ENCODE measurements at regions not wholly inside any gene's neighbourhood (a gene's known extent, or its start where the extent isn't known, plus 50 kb on each side); places are given as distances from the start of the nearest gene placed in this dataset.
"Not testable (repeated sequence)": the region's sequence is repeated elsewhere in the genome, so short reads cannot be mapped to it uniquely, and the experiment has no call there.

GRCh38 chr5:106656821-106657220 lies 1013.9 kb downstream of the EFNA5 start:
- DNase-seq = no peak

- no peak for DNase-seq
Observed at GRCh38 chr5:106649031-106649430, 1021.7 kb downstream of the EFNA5 start.

- DNase-seq = no peak
Observed at GRCh38 chr5:106648401-106648800, 1022.3 kb downstream of the EFNA5 start.

- DNase-seq = no peak
Observed at GRCh38 chr5:106646106-106646505, 1024.6 kb downstream of the EFNA5 start.

- no peak for DNase-seq
Observed at GRCh38 chr5:106640511-106640910, 1030.2 kb downstream of the EFNA5 start.

GRCh38 chr5:106639488-106639887 lies 1031.2 kb downstream of the EFNA5 start:
- no peak for DNase-seq

- DNase-seq = no peak
Observed at GRCh38 chr5:106637275-106637674, 1033.5 kb downstream of the EFNA5 start.

GRCh38 chr5:106634375-106634774 lies 1036.4 kb downstream of the EFNA5 start:
- DNase-seq = no peak

GRCh38 chr5:106633825-106634224 lies 1036.9 kb downstream of the EFNA5 start:
- DNase-seq = no peak

- not testable (repeated sequence) for DNase-seq
Observed at GRCh38 chr5:106628456-106628855, 1042.3 kb downstream of the EFNA5 start.

- DNase-seq = no peak
Observed at GRCh38 chr5:106610041-106610440, 1060.7 kb downstream of the EFNA5 start.

- no peak for DNase-seq
Observed at GRCh38 chr5:106601620-106602019, 1069.1 kb downstream of the EFNA5 start.

- DNase-seq = no peak
Observed at GRCh38 chr5:106600803-106601202, 1069.9 kb downstream of the EFNA5 start.

GRCh38 chr5:106595864-106596263 lies 1074.9 kb downstream of the EFNA5 start:
- DNase-seq = no peak

GRCh38 chr5:106584268-106584667 lies 1086.5 kb downstream of the EFNA5 start:
- no peak for DNase-seq

GRCh38 chr5:106578736-106579135 lies 1092.0 kb downstream of the EFNA5 start:
- DNase-seq = no peak

GRCh38 chr5:106574820-106575219 lies 1095.9 kb downstream of the EFNA5 start:
- no peak for DNase-seq

GRCh38 chr5:106566031-106566430 lies 1104.7 kb downstream of the EFNA5 start:
- DNase-seq = no peak

- DNase-seq = no peak
Observed at GRCh38 chr5:106545325-106545724, 1125.4 kb downstream of the EFNA5 start.

- DNase-seq = no peak
Observed at GRCh38 chr5:106543330-106543729, 1127.4 kb downstream of the EFNA5 start.

- DNase-seq = no peak
Observed at GRCh38 chr5:106530150-106530549, 1140.6 kb downstream of the EFNA5 start.

- DNase-seq = no peak
Observed at GRCh38 chr5:106525438-106525837, 1145.3 kb downstream of the EFNA5 start.

GRCh38 chr5:106523852-106524251 lies 1146.9 kb downstream of the EFNA5 start:
- no peak for DNase-seq

GRCh38 chr5:106522296-106522695 lies 1148.4 kb downstream of the EFNA5 start:
- no peak for DNase-seq

- DNase-seq = no peak
Observed at GRCh38 chr5:106521701-106522100, 1149.0 kb downstream of the EFNA5 start.

- no peak for DNase-seq
Observed at GRCh38 chr5:106510321-106510720, 1160.4 kb downstream of the EFNA5 start.
